HG03439 (cell line): ENCODE measurements at regions not wholly inside any gene's neighbourhood (a gene's known extent, or its start where the extent isn't known, plus 50 kb on each side); places are given as distances from the start of the nearest gene placed in this dataset.

Experiments used
- ATAC-seq: cut with Tn5 transposase; IDR thresholded peaks from one replicate; pipeline ENCODE4 v1.9.1; 2021; ENCODE audit warnings: mild to moderate bottlenecking, moderate library complexity; ENCODE audit not compliant: unreplicated experiment

DNA sequence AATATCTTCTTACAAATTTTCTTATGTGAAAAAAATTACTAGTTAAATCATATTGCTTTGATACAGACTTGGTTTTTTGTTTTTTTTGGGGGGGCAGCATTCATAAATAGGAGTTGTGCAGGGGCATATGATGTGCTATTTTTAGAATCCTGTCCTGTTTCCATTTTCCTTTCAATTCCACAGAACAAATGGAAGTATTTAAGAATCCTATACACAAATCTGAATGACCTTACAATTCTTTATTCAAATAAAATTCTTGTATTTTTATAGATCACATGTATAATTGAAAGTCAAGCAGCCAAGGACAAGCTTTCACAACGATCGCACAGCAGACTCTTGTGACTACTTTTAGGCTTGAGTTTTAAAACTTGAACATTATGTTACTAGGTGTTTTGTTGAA is 523.9 kb downstream of the ANKRD50 start:
- ATAC-seq, result no peak

DNA sequence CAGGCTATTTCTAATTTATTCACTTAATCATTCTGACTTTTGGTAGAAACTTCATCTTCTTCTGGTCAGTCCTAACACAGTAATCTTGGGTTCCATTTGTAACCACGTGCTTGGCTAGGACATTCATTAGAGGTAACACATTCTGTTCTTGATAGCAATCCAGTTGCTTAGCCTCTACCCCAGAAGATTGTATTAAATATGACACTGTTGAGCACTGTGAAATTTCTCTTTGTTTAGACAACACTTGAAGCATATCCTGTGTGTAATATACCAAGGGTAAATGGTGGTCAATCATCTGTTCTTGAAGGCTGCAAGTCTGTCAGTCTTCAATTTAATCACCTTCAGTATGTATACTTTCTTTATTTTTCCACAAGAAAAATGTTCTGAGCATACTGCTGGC is 523.0 kb downstream of the ANKRD50 start:
- ATAC-seq, result no peak

DNA sequence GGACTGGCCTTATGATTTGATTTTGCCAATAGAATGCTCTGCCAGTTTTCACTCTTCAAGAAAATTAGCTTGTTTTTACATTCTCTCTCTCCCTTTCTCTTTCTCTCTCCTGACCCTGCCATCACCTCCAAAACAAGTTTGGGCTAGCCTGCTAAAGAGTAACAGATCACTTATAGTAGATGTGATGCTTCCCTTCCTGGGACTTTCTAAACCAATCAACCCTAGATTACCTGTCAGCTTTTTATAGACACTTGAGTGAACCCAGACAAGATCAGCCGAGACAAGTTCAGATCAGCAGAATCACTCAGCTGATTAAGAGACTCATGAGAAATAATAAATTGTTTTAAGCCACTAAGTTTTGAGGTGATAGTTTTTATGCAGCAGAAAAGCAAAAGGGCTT is 521.2 kb downstream of the ANKRD50 start:
- ATAC-seq, result no peak

DNA sequence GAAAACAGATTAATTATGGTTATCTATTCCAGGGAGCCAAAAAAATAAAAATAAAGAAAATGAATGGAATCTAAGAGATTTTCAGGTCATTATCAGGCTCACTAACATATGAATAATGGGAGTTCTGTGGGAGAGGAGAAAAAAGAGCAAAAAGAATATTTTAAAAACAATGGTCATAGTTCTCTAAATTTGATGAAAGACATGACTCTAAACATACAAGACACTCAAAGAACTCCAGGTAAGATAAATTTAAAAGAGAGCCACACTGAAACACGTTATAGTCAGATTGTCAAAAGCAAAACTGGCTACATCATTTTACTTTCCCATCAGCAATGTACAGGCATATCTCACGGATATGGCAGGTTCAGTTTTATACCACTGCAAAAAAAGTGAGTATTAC is 520.0 kb downstream of the ANKRD50 start:
- ATAC-seq, result no peak

DNA sequence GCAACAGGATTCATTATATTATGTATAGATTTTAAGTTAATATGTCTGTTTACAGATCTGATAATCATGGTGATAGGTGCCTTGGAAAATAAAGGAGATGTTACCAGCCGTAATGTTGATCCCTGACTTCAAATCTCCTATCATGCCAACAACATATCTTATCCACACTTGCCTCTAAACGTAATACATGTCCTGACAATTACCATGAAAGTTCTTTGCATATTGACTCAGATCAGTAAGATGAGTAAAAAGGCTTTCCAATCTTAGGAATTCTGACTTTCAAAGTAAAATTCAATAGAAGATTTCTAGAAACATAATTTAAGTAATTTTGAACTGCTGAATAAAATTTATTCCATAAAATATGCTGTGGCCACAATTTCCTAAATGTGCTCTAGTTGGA is 513.3 kb downstream of the ANKRD50 start:
- ATAC-seq, result no peak

DNA sequence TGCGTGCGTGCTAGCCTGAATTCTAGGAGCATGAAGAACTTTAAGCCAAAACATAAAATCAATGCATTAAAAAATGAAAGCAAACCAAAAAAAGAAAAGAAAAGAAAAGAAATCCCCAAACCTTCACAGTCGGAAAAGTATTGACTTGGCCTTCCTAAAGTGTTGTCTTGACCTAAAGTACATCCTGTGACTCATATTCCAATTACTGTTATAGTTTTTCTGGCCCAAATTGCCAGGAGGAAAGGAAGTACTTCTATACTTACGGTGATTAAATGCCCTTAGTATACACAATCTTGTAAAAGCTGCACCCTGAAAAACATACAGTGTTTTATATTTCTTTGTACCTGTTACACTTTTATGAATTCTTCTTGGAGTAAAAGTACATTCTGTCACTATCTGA is 512.8 kb downstream of the ANKRD50 start:
- ATAC-seq, result no peak

DNA sequence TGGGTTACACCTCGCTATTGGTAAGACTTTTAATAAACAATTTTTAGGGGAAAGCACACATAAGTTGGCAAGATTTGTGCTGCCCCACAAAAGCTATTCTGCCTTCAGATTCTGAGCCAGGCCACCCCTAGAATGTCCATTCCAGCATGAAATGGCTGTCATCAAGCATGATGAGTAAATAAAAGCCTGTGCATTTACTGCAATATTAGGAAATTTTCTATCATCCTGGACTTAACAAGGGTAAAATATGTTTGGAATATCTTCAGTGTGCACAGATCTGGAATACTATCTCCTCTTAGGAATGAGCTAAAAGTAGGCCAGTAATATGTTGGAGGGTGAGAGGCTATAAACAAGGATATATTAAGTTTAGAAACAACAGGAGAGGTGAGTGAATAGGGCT is 510.9 kb downstream of the ANKRD50 start:
- no peak for ATAC-seq

DNA sequence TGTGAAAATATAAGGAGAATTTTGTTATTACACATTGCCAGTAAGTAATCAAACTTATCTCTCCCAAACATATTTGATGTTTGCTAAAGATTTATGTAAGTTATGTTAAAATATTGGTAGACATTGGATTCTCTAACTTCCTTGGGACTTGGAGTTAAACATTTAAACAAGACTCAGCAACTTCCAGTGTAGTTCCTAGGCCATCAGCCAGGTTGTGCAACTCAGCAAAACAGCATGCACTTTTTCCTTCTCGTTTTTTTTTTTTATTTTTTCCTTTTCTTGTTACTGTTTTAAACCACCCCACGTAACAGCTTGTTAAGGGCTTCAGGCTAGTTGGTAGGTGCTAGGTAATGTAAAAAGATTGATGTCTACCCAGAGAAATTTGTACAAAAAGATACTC is 510.4 kb downstream of the ANKRD50 start:
- no peak for ATAC-seq

DNA sequence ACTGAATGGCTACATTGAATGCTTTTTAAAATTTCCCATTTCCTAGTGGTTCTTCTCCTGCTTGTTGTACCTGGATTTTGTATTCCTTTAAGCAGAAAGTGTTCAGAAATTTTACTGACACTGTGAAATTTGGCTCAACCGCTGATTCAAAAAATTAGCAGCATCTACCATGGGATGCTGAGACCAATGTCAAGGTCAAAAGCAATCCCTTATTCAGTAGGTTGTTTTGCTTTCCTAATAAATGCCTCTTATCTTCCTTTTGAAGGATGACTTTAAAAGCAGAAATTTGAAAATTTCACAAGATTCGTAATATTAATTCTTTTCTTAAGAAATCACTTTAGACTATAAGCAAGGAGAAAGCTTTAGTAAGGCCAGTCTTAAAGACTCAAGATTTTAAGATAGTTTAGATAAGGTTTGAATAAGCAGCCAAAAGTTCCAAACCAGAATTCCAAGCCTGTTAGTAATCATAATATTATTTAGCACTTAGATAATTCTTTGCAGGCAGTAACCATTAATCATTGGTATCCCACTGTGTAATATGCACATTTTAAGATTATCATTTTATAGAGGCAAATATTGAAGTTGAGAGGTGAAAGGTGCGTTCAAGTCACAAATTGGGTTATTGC is 508.8 kb downstream of the ANKRD50 start:
- no peak for ATAC-seq

DNA sequence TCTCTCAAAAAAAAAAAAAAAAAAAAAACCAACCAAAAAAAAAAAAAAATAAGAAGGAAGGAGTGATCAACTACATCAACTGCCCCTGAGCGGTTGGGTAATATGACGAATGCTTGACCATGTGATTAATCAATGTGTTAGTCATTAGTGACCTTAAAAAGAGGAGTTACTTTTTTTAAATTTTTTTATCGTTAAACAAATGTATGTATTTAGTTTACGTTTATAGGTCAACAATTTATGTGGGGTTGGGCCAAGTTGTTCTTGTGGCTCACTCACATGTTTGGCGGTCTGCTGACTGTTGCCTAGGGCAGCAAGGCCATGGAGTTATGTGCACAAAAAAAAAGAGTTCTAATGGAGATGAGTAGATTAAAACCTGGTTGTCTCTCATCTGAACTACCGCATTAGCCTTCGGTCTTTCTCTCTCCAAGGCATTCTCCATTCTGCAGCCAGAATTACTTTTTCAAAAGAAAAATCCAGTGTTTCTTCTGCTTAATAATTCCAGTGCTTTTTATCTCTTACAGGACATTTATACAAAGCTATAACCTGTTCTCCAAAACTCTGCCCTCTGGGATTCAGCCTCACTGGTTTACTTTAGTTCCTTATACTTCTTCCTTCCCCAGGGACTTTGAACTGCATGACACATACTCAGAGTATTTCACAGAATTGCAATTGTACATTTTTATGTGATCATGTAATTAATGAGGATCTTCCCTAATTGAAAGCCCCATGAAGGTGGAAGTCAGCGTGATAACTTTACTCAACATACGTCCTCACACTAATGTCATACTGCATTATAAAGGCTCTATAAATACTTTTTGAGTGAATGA is 505.5 kb downstream of the ANKRD50 start:
- no peak for ATAC-seq

DNA sequence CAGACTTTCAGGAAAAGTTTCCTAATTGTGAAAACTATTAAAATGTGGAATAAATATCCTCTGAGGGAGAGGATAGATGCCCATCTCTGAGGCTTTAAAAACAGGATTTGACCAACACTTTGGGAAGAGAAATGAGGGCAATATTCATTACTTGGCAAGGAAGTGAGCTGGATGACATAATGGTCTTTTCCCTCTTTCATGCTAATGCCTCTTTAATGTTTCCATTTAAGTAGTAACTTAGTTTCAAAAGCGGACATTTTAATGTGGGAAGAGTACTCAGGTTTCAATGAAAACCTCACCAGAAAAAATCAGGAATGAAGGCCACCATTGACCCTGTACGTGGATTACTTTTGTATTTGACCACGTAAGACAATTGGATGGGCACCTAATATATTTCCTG is 503.3 kb downstream of the ANKRD50 start:
- no peak for ATAC-seq

DNA sequence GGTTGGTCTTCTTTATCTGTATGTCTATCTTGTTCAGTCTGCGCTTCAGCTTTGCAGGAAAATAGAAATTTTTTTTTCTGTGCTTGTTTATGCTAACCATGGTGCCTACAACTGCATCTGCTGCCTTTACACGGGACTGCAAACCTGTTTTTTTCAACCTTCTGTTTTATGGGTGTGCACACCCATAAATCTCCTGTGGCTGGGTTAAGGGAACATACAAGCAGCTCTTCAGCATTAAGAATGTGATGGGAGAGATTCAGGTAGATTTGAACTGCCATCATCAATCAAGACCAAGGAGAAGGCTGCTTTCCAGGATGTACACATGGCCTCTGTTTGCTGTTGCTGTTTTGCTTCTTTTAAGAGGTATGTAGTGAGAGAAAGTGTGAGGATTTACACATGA is 502.9 kb downstream of the ANKRD50 start:
- no peak for ATAC-seq

DNA sequence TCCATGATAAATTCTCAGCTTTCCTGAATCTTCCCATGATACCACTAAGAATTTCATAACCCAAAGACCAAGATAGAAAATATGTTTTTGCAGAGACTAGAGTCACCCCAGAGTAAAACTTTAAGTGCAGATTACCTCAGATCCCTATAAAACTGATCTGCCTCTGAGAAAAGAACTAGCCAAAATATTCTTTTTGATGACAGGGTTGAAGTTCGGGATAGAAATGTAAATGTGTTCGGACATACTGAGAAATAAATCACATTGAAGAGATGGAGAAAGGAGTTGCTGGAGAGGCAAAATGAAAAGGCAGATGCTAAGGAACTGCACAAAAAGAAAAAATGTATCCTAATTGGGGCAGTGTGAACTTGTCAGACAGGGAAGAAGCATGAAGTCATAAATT is 501.8 kb downstream of the ANKRD50 start:
- ATAC-seq, result no peak

DNA sequence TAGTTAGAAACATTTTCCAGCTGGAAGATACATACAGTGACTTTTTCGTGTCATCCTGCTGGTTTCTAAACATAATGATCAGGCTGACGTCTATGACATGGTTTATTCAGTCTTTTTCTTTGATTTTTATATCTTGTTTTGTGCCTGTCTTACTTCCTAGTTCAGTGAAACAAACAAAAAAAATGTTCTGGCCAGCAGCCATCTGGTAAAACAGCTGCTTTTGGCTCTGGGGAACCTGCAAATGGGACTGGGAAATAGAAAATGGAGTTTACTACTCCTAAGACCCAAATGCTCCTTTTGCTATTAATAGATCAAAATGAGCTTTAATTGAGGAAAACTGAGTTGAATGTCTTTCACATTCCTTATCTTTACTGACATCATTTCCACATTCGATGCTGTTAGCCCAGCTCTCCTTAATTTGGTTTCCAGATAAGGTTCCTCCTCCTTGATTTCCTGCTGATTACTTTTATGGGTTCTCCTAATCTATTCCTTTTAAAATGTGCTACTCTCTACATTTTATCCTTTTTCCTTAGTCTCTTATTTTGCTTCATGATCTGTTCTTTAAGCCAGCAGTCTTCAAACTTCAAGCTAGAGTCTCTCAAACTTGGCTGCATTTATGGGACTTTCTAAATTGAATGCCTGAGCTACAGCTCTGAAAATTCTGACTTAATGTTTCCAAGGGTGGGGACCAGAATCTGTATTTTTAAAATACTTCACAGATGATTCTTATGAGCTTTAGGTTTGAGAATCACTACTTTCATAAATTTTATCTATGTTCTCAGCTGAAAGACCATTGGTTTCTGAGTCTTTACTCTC is 499.5 kb downstream of the ANKRD50 start:
- ATAC-seq, result no peak

DNA sequence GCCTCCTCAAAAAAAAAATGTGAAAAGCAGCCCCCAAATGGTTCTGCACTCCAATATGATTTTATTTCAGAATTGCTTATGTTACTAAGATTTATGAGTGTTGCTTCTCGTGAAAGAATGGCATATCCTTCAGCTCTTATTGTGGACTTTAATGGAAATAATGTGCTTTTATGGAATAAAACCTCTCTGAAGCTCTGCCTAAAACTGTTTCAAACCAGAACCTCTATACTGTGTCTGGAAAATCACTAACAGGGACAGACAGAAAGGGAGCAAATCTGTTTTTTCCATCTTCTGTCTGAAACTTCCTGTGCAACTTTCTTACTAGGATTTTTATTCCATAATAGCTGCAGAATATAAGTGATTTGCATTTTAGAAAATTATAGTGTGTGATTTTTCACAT is 493.1 kb downstream of the ANKRD50 start:
- ATAC-seq, result no peak

DNA sequence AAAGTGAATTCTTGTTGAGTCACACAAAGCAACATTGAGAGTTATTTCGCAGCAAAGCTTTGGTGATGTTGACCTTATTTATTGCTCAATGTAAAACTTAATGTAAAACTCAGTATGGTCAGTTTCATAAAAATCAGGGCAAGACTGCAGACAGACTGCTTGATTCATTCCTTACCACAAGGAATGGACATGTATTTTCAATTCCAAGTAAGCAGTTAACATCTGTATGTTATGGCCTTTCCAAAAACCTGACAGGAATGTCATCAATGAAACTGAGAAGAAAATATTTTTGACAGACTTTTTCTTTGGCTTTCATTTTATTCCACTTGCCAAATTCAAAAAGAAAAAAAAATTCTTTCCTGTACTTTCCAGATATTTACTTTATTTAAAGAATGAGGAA is 488.3 kb downstream of the ANKRD50 start:
- ATAC-seq, result no peak

DNA sequence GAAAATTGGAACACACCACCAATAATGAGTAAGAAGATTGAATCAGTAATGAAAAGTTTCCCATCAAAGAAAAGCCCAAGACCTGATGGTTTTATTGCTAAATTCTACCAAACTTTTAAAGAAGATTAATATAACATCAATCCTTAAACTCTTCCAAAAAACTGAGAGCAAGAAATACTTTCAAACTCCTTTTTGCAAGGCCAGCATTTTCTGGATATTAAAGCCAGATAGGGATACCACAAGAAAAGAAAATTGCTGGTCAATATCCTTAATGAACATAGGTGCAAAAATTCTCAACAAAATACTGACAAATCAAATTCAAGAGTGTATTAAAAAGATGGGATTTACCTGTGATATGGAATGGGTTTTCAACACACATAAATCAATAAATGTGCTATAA is 484.6 kb downstream of the ANKRD50 start:
- no peak for ATAC-seq

DNA sequence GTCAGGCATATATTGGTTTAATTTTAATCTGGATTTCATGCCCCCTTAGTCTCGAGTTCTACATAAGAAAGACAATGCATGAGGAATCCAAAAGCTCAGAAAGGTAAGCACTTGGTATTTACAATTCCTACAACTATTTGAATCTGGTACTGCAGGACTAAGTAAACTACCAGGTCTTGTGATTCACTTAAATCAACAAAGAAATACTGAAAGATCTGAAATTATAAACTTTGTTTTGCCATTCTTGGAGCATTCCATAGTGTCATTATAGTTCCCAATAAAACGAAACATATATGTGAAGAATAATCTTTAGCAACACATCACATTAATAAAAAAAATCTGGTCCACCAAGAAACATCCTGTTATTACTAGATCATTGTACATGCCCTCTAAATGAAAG is 482.3 kb downstream of the ANKRD50 start:
- no peak for ATAC-seq

DNA sequence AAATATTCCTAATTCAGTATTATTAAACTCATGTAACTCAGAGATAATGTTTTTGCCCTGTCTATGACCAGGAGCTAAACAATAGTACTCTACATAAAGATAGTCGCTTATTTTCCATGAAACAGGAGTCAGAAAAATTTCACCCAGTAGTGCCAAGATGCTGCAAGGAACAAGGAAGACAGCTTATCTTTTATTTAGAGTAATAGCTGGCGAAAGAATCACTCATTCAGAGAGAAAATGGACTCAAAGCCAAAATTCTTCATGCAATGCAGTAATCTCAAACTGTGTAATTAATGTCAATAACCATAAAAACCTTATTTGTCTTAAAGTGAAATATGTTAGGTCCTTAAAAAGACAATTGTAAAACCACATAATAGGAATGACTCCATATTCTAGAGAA is 477.8 kb downstream of the ANKRD50 start:
- no peak for ATAC-seq

DNA sequence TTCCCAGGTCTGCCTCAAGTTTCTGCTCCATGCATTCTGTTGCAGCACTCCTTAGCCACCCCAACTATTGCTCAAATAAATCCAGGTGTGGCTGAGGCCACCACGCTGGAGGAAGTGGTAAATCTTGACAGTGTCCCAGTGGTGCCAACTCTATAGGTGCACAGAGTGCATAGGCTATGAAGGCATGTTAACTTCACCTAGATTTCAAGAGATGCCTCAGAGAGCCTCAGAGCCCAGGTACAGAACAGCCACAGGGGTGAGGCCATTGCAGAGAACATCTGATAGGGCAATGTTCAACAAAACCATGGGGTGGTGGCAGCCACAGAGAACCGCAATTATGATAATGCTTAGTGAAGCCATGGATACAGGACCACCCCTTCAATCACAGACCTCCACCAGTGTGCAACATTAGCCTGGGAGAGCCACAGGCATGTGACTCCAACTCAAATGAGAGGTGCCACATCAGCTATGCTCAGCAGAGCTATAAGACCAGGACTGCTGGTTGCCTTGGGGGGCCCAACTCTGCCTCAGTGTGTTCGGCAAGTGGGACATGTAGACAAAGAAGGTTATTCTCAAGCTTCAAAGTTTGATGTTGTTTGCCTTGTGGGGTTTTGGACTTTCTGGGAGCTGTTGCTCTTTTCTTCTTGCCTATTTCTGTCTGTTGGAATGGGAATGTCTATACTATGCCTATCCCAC is 468.7 kb downstream of the ANKRD50 start:
- no peak for ATAC-seq

DNA sequence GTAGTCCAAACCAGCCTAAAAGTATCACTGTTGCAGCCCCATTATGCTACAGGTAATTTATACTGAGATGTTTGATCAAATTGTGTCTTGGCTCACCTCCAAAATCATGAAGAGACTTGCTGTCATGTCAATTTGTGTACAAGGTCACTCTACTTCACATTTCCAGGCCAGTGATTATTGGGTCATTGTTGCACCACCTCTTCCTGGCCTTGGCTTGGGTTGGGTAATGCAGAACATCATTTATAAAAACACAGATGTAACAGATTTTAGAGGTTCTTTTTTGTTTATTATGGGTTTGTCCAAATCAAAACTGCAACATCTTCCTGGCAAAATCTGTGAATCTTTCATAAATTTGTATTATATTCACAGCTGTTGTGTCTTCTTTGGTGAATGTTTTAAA is 459.5 kb downstream of the ANKRD50 start:
- no peak for ATAC-seq
